NT2/D1 (cell line): ENCODE measurements at regions not wholly inside any gene's neighbourhood (a gene's known extent, or its start where the extent isn't known, plus 50 kb on each side); places are given as distances from the start of the nearest gene placed in this dataset.

Experiments used
- SUZ12 ChIP-seq: IDR thresholded peaks from 2 replicates; pipeline ENCODE4 v1.6.1; 2011; ENCODE audit not compliant: insufficient read length, insufficient read depth; ENCODE audit errors: extremely low read depth
- YY1 ChIP-seq: IDR thresholded peaks from 2 replicates; pipeline ENCODE4 v1.6.1; 2011; ENCODE audit not compliant: insufficient read length, insufficient read depth
- ZNF274 ChIP-seq: IDR thresholded peaks from 2 replicates; pipeline ENCODE4 v1.6.1; 2011; ENCODE audit warnings: mild to moderate bottlenecking, low read depth, low read length

GRCh38 chr5:178786417-178786816, 56.0 kb upstream of the ZNF354A start:
- no peak for TF ChIP-seq YY1
- TF ChIP-seq ZNF274 = no peak
- no peak for TF ChIP-seq SUZ12
